ENCODE measurements at regions not wholly inside any gene's neighbourhood (a gene's known extent, or its start where the extent isn't known, plus 50 kb on each side); places are given as distances from the start of the nearest gene placed in this dataset.
"Not testable (repeated sequence)": the region's sequence is repeated elsewhere in the genome, so short reads cannot be mapped to it uniquely, and the experiment has no call there.

DNA sequence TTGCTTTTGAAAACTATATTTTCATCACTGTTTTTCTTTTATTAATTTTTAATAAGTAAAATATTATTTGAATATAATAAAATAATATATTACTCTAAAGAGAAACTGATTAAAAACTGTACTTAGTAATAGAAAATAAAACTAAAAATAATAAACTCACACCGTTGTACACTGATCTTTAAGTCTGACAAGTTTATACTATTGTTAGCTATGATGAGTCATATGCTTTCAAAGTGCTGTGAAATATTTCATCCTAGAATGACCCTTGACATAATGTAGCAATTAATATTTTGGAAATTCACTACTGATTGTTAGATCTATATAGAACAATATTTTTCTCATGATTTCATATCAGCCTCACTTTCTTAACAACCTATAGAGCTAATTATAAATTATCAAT is 1040.6 kb upstream of the SPRY2 start:
- no peak for DNase-seq (ENCODE audit: low read depth)

DNA sequence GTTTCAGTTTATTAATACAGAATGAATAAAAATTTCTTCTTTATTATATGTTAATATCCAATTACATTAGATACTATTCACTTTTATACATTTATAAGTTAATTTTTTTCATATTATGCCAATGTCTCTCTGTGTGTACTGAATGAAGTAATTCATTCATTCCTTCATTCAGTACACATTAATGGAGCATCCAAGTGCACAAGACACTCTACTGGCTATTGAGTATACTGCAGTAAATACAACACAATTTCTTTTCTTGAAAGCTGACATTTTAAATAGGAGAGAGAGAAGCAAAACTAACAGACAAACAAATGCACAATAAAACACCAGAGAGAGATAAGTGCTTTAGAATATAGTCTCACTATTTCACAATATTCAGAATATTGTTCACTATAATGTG is 1038.3 kb upstream of the SPRY2 start:
- no peak for DNase-seq (ENCODE audit: low read depth)

DNA sequence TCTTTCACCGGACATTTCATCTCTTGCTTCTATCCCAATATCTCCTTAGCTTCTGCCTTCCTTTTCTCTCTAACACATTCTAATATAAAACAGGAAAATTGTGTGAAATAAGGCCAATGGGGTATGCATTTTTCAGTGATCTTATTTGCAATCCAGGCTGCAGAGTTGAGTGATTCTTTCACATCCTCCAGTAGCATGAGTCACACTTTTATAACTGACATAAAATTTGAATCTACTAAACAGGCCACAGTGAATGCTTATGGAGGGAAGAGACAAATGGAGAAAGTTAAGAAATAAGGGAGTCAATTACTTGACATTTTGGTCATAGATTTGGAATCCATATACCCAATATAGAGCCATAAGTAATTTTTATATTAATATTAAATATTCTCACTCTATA is 1037.0 kb upstream of the SPRY2 start:
- no peak for DNase-seq (ENCODE audit: low read depth)

GRCh38 chr13:81375709-81376108 is 1034.8 kb upstream of the SPRY2 start:
- DNase-seq (ENCODE audit: low read depth), result no peak

- not testable (repeated sequence) for DNase-seq (ENCODE audit: low read depth)
Observed at GRCh38 chr13:81362711-81363110, 1021.8 kb upstream of the SPRY2 start.

GRCh38 chr13:81350056-81350455 is 1009.1 kb upstream of the SPRY2 start:
- no peak for DNase-seq (ENCODE audit: low read depth)

DNA sequence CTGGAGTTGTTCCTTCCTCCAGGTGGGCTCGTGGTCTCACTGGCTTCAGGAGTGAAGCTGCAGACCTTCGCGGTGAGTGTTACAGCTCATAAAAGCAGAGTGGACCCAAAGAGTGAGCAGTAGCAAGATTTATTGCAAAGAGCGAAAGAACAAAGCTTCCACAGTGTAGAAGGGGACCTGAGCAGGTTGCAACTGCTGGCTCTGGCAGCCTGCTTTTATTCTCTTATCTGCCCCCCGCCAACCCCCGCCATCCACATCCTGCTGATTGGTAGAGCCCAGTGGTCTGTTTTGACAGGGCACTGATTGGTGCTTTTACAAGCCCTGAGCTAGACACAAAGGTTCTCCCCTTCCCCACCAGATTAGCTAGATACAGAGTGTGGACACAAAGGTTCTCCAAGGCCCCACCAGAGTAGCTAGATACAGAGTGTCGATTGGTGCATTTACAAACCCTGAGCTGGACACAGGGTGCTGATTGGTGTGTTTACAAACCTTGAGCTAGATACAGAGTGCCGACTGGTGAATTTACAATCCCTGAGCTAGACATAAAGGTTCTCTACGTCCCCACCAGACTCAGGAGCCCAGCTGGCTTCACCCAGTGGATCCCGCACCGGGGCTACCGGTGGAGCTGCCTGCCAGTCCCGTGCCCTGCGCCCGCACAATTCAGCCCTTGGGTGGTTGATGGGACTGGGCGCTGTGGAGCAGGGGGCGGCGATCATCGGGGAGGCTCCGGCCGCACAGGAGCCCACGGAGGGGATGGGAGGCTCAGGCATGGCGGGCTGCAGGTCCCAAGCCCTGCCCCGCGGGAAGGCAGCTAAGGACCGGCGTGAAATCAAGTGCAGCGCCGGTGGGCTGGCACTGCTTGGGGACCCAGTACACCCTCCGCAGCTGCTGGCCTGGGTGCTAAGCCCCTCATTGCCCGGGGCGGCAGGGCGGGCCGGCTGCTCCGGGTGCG is 999.5 kb upstream of the SPRY2 start:
- DNase-seq (ENCODE audit: low read depth), result not testable (repeated sequence)

GRCh38 chr13:81339666-81340065 is 998.7 kb upstream of the SPRY2 start:
- not testable (repeated sequence) for DNase-seq (ENCODE audit: low read depth)

- DNase-seq (ENCODE audit: low read depth), result no peak
Observed at GRCh38 chr13:81334481-81334880, 993.6 kb upstream of the SPRY2 start.

DNA sequence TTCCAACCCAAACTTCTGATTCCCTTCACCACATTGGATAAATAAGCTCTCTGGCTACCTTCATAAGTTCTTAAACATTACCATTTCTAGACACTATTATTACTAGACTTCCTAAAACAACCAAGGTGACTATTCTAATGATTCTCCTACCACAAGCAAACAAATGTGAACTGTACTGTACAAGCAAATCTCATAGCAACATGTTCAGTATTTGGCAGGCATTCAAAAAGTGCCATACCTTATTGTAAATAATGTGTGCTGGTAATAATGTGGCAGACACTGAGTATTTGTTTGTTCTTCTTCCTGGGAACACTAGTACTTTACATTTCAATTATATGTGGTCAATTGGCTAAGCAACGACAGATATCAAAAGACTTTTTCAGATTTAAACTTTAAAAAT is 986.0 kb upstream of the SPRY2 start:
- no peak for DNase-seq (ENCODE audit: low read depth)

- no peak for DNase-seq (ENCODE audit: low read depth)
Observed at GRCh38 chr13:81320516-81320915, 979.6 kb upstream of the SPRY2 start.

DNA sequence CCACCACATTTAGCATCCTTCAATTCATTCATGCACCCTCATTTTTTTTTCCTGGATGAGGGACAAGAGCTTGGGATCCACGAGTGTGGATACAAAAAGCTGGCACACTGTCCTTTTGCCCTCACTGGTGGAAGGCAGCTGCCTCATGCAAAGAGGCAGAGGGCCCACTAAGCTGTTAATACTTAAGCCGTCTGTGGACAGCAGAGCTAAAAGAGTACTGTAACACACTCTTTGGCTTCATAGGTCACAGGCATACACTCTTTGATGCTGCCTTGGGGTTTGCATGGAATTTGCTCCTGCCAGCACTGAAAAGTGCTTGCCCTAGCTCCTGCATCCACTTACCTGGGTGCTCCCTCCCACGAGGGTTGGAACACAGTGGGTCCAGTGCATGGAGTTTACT is 978.4 kb upstream of the SPRY2 start:
- no peak for DNase-seq (ENCODE audit: low read depth)

- no peak for DNase-seq (ENCODE audit: low read depth)
Observed at GRCh38 chr13:81318231-81319019, 977.5 kb upstream of the SPRY2 start.

DNA sequence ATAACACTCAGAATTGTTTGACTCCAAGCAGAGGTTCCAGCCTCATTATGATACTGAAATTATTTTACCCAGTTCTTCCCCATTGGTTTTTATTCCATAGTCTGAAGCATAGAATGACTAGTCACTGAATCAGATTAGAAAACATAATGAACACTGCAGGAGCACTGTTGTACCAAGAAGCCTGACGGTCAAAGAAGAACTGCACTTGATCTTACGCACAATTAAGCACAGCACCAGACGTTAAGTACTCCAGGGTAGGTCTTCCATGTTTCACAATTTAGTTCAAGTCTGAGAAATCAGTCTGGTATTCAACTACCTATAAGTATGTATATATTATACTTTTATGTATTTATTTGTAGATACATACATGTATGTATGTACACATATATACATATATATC is 973.5 kb upstream of the SPRY2 start:
- DNase-seq (ENCODE audit: low read depth), result no peak

DNA sequence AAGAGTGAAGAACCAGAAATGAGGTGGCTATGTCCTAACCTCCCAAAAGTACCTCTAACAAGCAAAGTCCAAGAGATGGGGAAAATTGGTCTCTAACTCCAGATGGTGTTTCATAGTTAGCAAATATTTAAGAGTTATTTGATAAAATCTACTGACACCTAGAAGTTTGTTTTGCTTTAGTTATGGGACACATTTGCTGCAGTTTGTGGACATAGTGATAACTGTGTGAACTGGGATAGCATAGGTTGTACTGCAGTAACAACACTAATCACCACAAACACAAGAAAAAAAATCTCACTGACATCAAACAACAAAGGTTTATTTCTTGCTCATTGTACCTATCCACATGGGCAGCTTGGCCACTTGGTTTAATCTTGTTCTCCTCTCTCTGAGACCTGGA is 965.0 kb upstream of the SPRY2 start:
- DNase-seq (ENCODE audit: low read depth), result no peak

DNA sequence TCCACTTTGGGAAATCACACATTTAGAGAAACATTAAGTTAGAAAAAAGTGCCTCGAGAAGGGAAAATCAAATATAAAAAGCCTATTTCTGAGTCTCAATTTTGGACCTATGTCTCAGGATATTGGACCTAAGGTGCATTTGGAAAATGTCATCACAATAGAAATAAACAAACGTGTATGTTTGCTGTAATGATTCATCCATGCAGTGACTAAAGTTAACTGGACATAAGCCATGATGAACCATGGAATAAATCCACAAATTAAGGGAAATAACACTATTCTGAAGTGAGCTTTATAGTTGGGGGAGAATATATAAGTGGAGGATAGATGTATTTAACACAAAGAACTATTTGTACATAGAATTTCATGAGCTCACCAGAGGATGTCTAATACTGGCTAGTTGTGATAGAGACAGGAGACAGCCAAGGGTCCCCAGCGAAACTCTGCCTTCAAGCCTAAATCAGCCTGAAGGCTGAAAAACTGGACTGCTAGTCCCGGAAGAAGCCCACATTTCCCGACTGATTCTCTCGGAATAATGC is 963.3 kb upstream of the SPRY2 start:
- no peak for DNase-seq (ENCODE audit: low read depth)

DNA sequence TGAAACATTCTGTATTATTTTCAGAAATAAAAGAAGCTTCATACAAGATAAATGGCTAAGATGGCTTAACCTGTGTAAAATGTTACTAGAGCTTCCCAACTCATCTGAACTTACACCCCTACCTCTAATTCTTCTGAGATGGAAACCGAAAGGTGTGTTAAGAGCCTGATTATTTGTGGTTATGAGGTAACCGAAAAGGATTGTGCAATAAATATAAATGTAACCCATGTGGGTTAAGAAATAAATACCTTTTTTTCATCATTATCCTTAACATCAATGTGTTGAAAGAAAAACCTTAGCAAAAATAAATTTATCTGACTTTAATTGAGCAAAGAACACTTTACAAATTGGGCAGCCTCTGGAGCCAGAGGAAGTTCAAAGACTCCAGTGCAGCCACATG is 961.8 kb upstream of the SPRY2 start:
- no peak for DNase-seq (ENCODE audit: low read depth)

GRCh38 chr13:81302125-81302524 is 961.2 kb upstream of the SPRY2 start:
- no peak for DNase-seq (ENCODE audit: low read depth)

DNA sequence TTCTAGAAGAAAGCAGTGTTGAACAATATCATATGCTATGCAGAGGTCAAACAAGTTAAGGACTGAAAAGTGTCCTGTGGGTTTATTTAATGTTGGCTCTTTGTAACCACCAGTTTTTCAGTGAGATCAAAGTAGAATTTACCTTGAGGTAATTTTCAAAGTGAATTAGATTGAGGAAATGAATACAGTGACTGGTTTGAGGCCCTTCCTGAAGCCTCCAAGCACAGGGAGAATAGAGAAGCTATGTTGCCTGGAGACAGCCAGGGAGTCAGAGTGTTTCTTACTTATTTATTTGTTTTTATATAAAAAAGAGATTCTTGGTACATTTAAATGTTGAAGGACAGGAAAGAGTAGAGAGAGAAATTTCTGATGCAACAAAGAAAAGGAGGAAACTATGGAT is 954.3 kb upstream of the SPRY2 start:
- no peak for DNase-seq (ENCODE audit: low read depth)

- no peak for DNase-seq (ENCODE audit: low read depth)
Observed at GRCh38 chr13:81293594-81294164, 952.8 kb upstream of the SPRY2 start.

DNA sequence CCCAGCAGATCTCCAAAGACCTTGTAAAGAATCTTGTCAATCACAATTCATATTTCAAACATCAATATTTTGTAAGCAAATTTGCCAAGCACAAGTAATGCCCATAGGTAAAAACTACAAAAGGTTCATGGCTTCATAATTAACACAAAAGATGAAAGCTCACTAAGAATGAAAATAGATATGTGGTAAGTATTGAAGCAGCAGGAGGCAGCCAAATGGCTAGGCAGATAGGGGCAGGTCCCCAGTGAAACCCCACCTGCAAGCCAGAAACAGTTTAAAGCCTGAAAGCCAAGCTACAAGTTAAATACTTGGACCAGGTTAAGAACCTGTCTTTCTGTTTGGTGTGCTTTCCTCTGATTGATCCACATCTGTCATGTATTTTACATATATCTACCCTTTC is 942.6 kb upstream of the SPRY2 start:
- no peak for DNase-seq (ENCODE audit: low read depth)

DNA sequence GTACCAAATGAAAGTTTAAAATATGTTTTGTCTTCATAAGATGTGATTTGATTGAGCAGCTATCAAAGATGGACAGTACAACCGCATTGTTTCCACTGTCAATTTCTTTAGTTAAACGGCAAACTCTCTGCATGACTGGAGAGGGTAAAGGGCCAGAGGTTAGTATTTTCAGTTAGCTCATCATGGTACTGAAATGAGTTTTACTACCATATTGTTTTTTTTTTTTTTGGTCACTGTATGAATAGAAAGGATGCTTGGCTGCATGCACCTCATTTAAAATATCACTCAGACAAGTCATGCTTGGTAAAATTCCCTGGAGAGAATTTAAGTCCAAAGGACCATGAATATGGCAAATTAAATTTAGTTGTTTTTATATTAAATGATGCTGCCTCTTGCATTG is 942.1 kb upstream of the SPRY2 start:
- DNase-seq (ENCODE audit: low read depth), result no peak

All from fibroblast of gingiva (primary cell).